Ammon's horn (tissue), 1 donor: ENCODE measurements at regions not wholly inside any gene's neighbourhood (a gene's known extent, or its start where the extent isn't known, plus 50 kb on each side); places are given as distances from the start of the nearest gene placed in this dataset.

Source experiments
- DNase-seq: peaks from one replicate; pipeline ENCODE4 v3.0.0-alpha.2; 2016; ENCODE audit warnings: low spot score

GRCh38 chr16:62225675-62226074 lies 189.4 kb upstream of the CDH8 start:
- DNase-seq = peak; percentile 71

GRCh38 chr16:62224646-62225209 lies 188.5 kb upstream of the CDH8 start:
- DNase-seq = no peak

DNA sequence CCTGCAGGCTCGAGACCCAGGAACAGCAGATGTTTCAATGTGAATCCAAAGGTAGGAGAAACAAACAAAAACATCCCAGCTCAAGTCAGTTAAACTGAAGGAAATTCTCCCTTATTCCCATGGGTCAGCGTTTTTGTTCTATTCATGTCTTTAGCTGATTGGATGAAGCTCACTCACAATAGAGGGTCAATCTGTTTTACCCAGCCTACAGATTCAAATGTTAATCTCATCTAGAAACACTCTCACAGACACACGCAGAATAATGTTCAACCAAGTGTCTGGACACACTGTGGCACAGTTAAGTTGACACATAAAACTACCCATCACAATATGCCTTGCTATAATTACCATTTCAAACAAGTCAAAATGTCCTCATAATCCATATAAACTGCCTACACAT lies 180.6 kb upstream of the CDH8 start:
- no peak for DNase-seq

DNA sequence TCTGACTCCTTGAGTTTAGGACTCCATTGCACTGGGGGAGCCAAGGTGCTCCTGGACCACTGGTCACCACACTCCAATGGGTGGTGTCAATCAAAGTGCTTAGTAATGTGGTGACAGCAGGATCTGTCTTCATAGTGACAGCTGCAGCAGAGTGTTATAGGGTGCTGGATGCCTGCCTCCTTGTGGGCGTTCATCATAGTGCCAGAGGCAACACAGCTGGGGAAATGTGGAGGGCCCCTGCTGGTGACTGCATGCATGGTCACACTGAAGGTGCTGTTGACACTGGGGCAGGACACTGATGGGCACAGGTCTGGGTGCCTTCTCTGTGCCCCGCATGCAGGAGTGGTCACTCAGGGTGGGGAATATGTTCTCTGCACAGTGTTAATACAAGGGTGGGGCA lies 177.5 kb upstream of the CDH8 start:
- DNase-seq = no peak

- DNase-seq = no peak
Measured at GRCh38 chr16:62208934-62209333, 172.7 kb upstream of the CDH8 start.

- no peak for DNase-seq
Measured at GRCh38 chr16:62205459-62205858, 169.2 kb upstream of the CDH8 start.

- no peak for DNase-seq
Measured at GRCh38 chr16:62201911-62202310, 165.7 kb upstream of the CDH8 start.

- no peak for DNase-seq
Measured at GRCh38 chr16:62194828-62195227, 158.6 kb upstream of the CDH8 start.

DNA sequence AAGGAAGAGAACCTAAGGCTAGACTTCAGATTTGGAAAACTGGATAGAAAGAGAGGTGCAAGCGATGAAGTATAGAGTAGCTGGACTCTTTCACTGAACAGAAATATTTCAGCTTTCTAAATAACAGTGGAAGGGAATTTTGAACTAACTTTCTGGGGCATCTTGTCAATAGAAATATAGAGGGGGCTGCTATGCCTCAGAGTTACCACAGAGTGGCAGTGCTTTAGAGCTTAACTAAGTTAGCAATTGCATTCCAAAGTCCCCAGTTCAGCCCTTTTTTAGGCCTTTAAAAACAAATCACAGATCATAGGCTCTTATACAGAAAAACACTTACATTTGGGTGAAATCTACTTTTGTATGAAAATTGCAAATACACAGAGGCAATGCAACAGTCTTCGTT lies 154.2 kb upstream of the CDH8 start:
- DNase-seq = peak; percentile 44

DNA sequence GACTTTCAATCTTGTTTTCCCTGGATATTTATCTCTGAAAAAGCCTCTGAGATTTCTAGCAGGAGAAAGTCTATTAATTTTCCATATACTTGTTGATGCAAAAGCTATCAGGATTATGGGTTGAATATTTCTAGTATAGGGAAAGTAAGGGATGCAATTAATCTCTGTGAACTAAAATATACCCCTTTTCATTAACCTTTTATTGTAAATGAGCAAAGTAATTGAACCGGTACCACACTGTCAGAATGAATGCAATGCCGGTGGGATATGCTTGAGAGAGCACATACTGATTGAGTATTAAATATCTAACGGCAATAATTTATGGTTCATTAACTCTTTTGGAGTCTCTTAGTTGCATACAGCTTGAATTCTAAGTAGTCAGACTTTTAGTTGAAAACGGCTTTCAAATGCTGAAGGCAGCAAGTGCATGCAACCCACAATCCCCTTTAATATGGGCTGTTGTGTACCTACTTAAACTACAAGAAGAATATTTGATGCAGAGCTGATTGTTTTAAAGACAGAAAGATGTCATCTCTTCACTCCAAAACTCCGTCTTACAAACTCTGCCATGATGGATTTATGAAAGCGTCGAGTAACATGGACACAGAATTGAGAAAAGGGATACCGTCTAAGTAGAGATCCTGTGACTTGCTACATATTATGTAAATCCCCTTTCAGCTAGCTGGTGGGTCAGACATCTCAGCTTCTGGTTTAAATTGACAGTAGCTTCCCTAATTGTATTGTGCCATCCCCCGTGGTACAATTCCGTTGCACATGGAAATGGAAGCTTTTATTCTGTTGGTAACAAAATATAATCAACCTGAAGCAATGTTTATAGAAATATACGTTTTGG lies 141.3 kb upstream of the CDH8 start:
- DNase-seq = no peak

GRCh38 chr16:62170642-62171041 lies 134.4 kb upstream of the CDH8 start:
- DNase-seq = no peak

GRCh38 chr16:62167551-62167950 lies 131.3 kb upstream of the CDH8 start:
- no peak for DNase-seq

DNA sequence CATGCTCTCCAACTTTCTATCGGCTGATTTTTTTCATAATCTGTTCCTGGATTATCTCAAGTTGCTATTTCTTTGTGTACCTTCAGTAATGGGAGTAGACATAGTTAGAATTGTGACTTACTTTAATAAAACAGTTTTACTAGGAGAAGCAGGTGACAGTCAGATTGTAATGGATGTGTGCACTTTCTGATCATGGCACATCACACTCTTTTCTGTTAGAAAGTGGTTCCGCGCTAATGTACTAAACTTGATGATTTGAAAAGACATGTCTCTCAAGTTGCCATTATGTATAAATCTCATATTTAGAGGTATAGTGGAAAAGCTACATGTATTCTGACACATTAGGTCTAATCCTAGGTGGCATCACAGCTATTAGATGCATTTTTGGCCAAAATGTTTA lies 121.3 kb upstream of the CDH8 start:
- no peak for DNase-seq

DNA sequence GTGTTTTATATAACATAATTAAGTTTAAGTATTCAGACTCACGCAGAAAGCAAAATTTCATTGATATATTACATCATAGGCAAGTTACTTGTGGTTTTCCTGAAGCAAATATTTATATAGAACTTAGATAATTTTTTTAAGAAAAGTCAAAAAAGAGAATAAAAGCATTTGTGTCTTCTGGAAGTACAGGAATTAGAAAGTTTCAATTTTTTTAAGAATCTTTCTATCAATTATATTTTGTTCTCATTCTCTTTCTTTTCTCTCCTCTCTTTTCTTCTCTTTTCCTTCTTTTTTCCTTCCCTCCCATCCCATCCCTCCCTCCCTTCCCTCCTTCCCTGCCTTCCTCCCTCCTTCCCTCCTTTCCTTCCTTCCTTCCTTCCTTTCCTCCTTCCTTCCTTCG lies 120.7 kb upstream of the CDH8 start:
- DNase-seq = no peak

DNA sequence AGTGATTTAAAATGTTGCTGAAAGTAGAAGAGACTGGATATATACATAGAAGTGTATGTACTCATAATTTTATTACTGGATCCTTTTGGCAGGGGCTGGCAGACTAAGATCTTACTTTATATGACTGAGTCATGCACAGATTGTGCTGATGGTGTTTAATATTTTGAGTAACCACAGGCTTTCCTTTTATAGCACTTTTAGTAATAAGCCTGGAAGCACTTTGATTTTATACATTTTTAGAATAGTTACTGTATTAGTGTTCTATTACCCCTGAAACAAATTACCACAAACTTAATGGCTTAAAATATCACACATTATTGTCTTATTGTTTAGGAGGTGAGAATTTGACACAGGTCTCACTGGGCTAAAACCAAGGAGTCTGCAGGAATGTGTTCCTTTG lies 113.4 kb upstream of the CDH8 start:
- DNase-seq = no peak

DNA sequence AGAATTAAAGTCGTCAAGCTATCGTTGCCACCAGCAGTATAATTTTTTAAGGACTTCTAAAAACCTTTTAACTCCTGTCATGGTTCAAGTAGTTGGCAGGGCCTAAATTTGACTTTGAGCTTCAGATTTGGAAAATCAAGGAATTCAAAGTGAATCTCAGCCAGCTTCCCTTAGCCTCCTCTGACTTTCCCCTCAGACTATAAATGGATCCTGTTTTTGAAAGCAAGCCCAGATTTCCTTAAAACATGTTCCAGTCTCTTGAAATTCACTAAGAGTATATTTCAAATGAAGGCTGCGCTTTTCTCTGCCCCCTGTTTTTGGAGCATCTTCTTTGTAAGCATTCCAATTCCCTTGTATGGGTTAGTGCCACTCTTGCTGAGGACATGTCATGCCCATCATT lies 101.8 kb upstream of the CDH8 start:
- DNase-seq = no peak

DNA sequence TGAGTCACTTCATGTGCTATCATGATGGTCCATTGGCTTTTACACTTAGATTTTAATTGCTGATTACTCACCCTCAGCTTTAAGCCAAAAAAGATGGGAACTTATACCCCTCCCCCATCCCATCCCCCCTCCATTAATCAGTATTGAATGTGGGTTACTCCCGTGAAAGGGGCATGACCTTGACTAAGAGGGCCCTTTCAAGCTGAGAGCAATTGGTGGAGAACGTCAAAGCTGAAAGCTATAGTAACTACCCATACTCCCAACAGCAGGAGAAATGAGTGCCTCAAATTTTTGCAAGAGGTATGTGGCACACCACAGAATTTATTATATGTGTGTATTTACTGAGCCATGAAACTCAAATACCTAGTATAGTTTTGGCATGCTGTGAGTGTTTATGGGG lies 99.7 kb upstream of the CDH8 start:
- DNase-seq = no peak

- no peak for DNase-seq
Measured at GRCh38 chr16:62135446-62135845, 99.2 kb upstream of the CDH8 start.

DNA sequence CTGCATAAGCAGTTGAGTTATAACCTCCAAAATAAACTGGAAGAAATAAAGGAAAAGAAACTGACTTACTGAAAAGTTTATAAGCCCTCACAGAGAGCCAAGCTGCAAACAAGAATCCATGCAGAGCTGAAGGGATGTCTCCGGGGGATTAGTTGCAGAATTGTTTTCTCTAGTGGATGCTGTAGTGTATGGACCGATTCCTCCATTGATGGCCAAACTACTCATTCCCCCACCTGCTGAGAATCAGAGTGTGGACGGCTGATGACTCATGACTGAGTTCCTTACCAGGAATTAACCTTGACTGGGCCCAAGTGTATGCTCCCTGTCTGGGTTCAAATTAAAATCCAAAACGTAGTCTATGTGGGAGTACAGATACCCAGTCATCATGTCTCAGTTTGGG lies 93.9 kb upstream of the CDH8 start:
- DNase-seq = no peak

- no peak for DNase-seq
Measured at GRCh38 chr16:62105244-62105643, 69.0 kb upstream of the CDH8 start.

DNA sequence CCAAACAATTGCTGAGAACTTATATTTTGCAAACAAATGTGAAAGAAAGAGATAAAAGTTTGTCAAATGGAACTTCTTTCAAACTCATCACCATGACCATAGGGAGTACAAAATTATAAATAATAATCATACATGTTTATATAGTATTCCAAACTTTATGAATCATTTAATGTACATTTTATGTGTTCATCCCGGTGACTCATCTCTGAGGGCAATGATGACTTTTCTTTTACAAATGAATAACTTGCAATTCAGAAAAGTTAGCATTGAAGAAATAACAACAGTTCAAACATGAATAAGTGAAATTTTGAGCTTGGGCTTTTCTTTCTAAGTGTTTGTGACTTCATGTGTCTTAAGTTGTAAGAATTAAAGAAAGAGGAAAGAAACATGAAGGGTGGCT lies 66.3 kb upstream of the CDH8 start:
- DNase-seq = no peak

- no peak for DNase-seq
Measured at GRCh38 chr16:62100651-62101050, 64.4 kb upstream of the CDH8 start.

DNA sequence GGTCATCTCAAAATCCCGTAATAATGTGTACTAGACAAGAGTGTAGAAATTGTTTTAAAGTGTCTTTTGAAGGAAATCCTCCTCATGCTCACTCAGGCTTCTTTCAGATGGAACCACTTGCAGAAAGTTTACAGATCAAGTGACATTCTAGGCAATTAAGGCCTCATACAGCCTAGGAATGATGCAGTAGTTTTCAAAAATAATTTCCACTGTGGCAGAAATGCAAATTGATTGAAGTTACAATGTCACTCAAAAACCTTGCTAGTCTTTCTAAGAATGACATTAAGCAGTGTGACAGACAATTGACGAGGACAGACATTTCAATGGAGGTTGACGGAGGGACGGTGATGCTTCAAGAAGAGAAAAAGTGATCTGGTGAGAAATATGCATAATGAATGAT lies 53.5 kb upstream of the CDH8 start:
- DNase-seq = no peak
